Activated T-helper 1 cell treated with anti-CD3 and anti-CD28 coated beads, Interleukin-12 subunit alpha, Interleukin-12 subunit beta, Interleukin-2, Interleukin-4 antibody, amounts not matched to agents 30 ng/mL and 10 ng/mL and 1 ng/mL, durations not matched to agents 14 hours and 24 hours and 36 hours (primary cell): ENCODE measurements at regions not wholly inside any gene's neighbourhood (a gene's known extent, or its start where the extent isn't known, plus 50 kb on each side); places are given as distances from the start of the nearest gene placed in this dataset.

Experiments used
- DNase-seq: peaks from one replicate; pipeline ENCODE4 v3.0.0; 2021; ENCODE audit warnings: low spot score
- H3K27ac Mint-ChIP-seq: one replicate; pipeline ENCODE4 v1.8.0; 2021; ENCODE audit warnings: mild to moderate bottlenecking, mixed read lengths
- H3K27me3 Mint-ChIP-seq: one replicate; pipeline ENCODE4 v1.8.0; 2022; ENCODE audit warnings: mild to moderate bottlenecking, moderate library complexity, mixed read lengths; ENCODE audit not compliant: insufficient read depth
- H3K36me3 Mint-ChIP-seq: one replicate; pipeline ENCODE4 v1.8.0; 2021; ENCODE audit warnings: low read depth, mixed read lengths
- H3K4me1 Mint-ChIP-seq: one replicate; pipeline ENCODE4 v1.8.0; 2021; ENCODE audit warnings: low read depth, mixed read lengths
- H3K4me3 Mint-ChIP-seq: one replicate; pipeline ENCODE4 v1.8.0; 2021; ENCODE audit warnings: mild to moderate bottlenecking, moderate library complexity, mixed read lengths
- H3K9me3 Mint-ChIP-seq: one replicate; pipeline ENCODE4 v1.8.0; 2021; ENCODE audit warnings: mixed read lengths
- intact Hi-C: fragments of 100-400 bp; cut with micrococcal nuclease; formaldehyde crosslinking; loops from one replicate; pipeline ENCODE4 v1.15.1; 2024

GRCh38 chr5:88428633-88429032 lies 160.0 kb upstream of the TMEM161B start:
- Mint-ChIP-seq H3K27me3 (peaks cover 5% of the 10 kb centered on the region), H3K36me3 (no peaks in the 10 kb centered on the region), H3K4me1 (no peaks in the 10 kb centered on the region), H3K27ac (no peak overlapping the region), H3K4me3 (no peak overlapping the region), H3K9me3 (no peaks in the 10 kb centered on the region)
- intact Hi-C loops = no loop called here
- no peak for DNase-seq

- intact Hi-C loops = no loop called here
- Mint-ChIP-seq H3K27ac (no peak overlapping the region), H3K36me3 (no peaks in the 10 kb centered on the region), H3K4me1 (no peaks in the 10 kb centered on the region), H3K4me3 (no peak overlapping the region), H3K9me3 (no peaks in the 10 kb centered on the region), H3K27me3 (peaks cover 6% of the 10 kb centered on the region)
- no peak for DNase-seq
These were observed 157.8 kb upstream of the TMEM161B start for GRCh38 chr5:88426441-88426840.

- no peaks in the 10 kb centered on the region for H3K4me1 Mint-ChIP-seq
- H3K27me3 Mint-ChIP-seq = peaks cover 6% of the 10 kb centered on the region
- H3K36me3 Mint-ChIP-seq = no peaks in the 10 kb centered on the region
- H3K27ac Mint-ChIP-seq = no peak overlapping the region
- intact Hi-C loops = no loop called here
- DNase-seq = no peak
- H3K4me3 Mint-ChIP-seq = no peak overlapping the region
- no peaks in the 10 kb centered on the region for H3K9me3 Mint-ChIP-seq
These were observed 156.5 kb upstream of the TMEM161B start for GRCh38 chr5:88425124-88425523.

GRCh38 chr5:88419931-88420330 lies 151.3 kb upstream of the TMEM161B start:
- Mint-ChIP-seq H3K9me3 (no peaks in the 10 kb centered on the region), H3K4me3 (no peak overlapping the region), H3K4me1 (no peaks in the 10 kb centered on the region), H3K27me3 (peaks cover 3% of the 10 kb centered on the region), H3K27ac (no peak overlapping the region), H3K36me3 (no peaks in the 10 kb centered on the region)
- intact Hi-C loops = no loop called here
- DNase-seq = no peak

GRCh38 chr5:88407341-88407740 lies 138.7 kb upstream of the TMEM161B start:
- no peaks in the 10 kb centered on the region for H3K9me3 Mint-ChIP-seq
- no peaks in the 10 kb centered on the region for H3K4me1 Mint-ChIP-seq
- no peak for DNase-seq
- H3K27me3 Mint-ChIP-seq = peaks cover 3% of the 10 kb centered on the region
- no peak overlapping the region for H3K4me3 Mint-ChIP-seq
- intact Hi-C loops = no loop called here
- H3K27ac Mint-ChIP-seq = no peak overlapping the region
- H3K36me3 Mint-ChIP-seq = no peaks in the 10 kb centered on the region

- H3K27ac Mint-ChIP-seq = no peak overlapping the region
- H3K9me3 Mint-ChIP-seq = no peaks in the 10 kb centered on the region
- no peaks in the 10 kb centered on the region for H3K36me3 Mint-ChIP-seq
- intact Hi-C loops = no loop called here
- no peak for DNase-seq
- peaks cover 6% of the 10 kb centered on the region for H3K27me3 Mint-ChIP-seq
- H3K4me3 Mint-ChIP-seq = no peak overlapping the region
- no peaks in the 10 kb centered on the region for H3K4me1 Mint-ChIP-seq
These were observed 137.1 kb upstream of the TMEM161B start for GRCh38 chr5:88405783-88406182.

- Mint-ChIP-seq H3K27ac (no peak overlapping the region), H3K9me3 (no peaks in the 10 kb centered on the region), H3K4me3 (no peak overlapping the region), H3K4me1 (no peaks in the 10 kb centered on the region), H3K36me3 (no peaks in the 10 kb centered on the region), H3K27me3 (peaks cover 10% of the 10 kb centered on the region)
- DNase-seq = no peak
- intact Hi-C loops = no loop called here
These were observed 135.8 kb upstream of the TMEM161B start for GRCh38 chr5:88404405-88404804.

GRCh38 chr5:88401686-88402085 lies 133.0 kb upstream of the TMEM161B start:
- Mint-ChIP-seq H3K27me3 (peaks cover 12% of the 10 kb centered on the region), H3K9me3 (no peaks in the 10 kb centered on the region), H3K27ac (no peak overlapping the region), H3K4me3 (no peak overlapping the region), H3K4me1 (no peaks in the 10 kb centered on the region), H3K36me3 (no peaks in the 10 kb centered on the region)
- intact Hi-C loops = no loop called here
- no peak for DNase-seq

GRCh38 chr5:88401228-88401627 lies 132.6 kb upstream of the TMEM161B start:
- peaks cover 12% of the 10 kb centered on the region for H3K27me3 Mint-ChIP-seq
- no peaks in the 10 kb centered on the region for H3K4me1 Mint-ChIP-seq
- no peaks in the 10 kb centered on the region for H3K9me3 Mint-ChIP-seq
- intact Hi-C loops = no loop called here
- H3K4me3 Mint-ChIP-seq = no peak overlapping the region
- no peaks in the 10 kb centered on the region for H3K36me3 Mint-ChIP-seq
- no peak for DNase-seq
- no peak overlapping the region for H3K27ac Mint-ChIP-seq

GRCh38 chr5:88399561-88399960 lies 130.9 kb upstream of the TMEM161B start:
- DNase-seq = no peak
- H3K27me3 Mint-ChIP-seq = peaks cover 12% of the 10 kb centered on the region
- no peaks in the 10 kb centered on the region for H3K9me3 Mint-ChIP-seq
- H3K4me3 Mint-ChIP-seq = no peak overlapping the region
- no peak overlapping the region for H3K27ac Mint-ChIP-seq
- intact Hi-C loops = no loop called here
- H3K4me1 Mint-ChIP-seq = no peaks in the 10 kb centered on the region
- H3K36me3 Mint-ChIP-seq = no peaks in the 10 kb centered on the region

GRCh38 chr5:88398316-88398715 lies 129.7 kb upstream of the TMEM161B start:
- no peaks in the 10 kb centered on the region for H3K36me3 Mint-ChIP-seq
- peaks cover 14% of the 10 kb centered on the region for H3K27me3 Mint-ChIP-seq
- H3K9me3 Mint-ChIP-seq = no peaks in the 10 kb centered on the region
- intact Hi-C loops = no loop called here
- no peak overlapping the region for H3K27ac Mint-ChIP-seq
- H3K4me3 Mint-ChIP-seq = no peak overlapping the region
- no peak for DNase-seq
- H3K4me1 Mint-ChIP-seq = no peaks in the 10 kb centered on the region

- H3K9me3 Mint-ChIP-seq = no peaks in the 10 kb centered on the region
- H3K4me1 Mint-ChIP-seq = no peaks in the 10 kb centered on the region
- no peak overlapping the region for H3K27ac Mint-ChIP-seq
These were observed 128.2 kb upstream of the TMEM161B start for GRCh38 chr5:88396751-88397281.

GRCh38 chr5:88396000-88396535 lies 127.4 kb upstream of the TMEM161B start:
- DNase-seq = no peak
- Mint-ChIP-seq H3K9me3 (no peaks in the 10 kb centered on the region), H3K4me3 (no peak overlapping the region), H3K27ac (no peak overlapping the region), H3K4me1 (no peaks in the 10 kb centered on the region), H3K36me3 (no peaks in the 10 kb centered on the region), H3K27me3 (peaks cover 11% of the 10 kb centered on the region)
- intact Hi-C loops = no loop called here

More at GRCh38 chr5:88396751-88397281, 128.2 kb upstream of the TMEM161B start:
- no peak for DNase-seq
- intact Hi-C loops = no loop called here
- no peak overlapping the region for H3K4me3 Mint-ChIP-seq
- peaks cover 14% of the 10 kb centered on the region for H3K27me3 Mint-ChIP-seq
- no peaks in the 10 kb centered on the region for H3K36me3 Mint-ChIP-seq

- DNase-seq = no peak
- intact Hi-C loops = no loop called here
- Mint-ChIP-seq H3K9me3 (no peaks in the 10 kb centered on the region), H3K4me3 (no peak overlapping the region), H3K36me3 (no peaks in the 10 kb centered on the region), H3K4me1 (no peaks in the 10 kb centered on the region), H3K27ac (no peak overlapping the region), H3K27me3 (peaks cover 11% of the 10 kb centered on the region)
These were observed 126.6 kb upstream of the TMEM161B start for GRCh38 chr5:88395264-88395663.
